HG03135 (cell line): ENCODE measurements at regions not wholly inside any gene's neighbourhood (a gene's known extent, or its start where the extent isn't known, plus 50 kb on each side); places are given as distances from the start of the nearest gene placed in this dataset.

Source experiments
- ATAC-seq: cut with Tn5 transposase; IDR thresholded peaks from one replicate; pipeline ENCODE4 v1.9.1; 2021; ENCODE audit warnings: mild to moderate bottlenecking, moderate library complexity; ENCODE audit not compliant: unreplicated experiment

GRCh38 chr6:93575495-93576267 lies 156.3 kb upstream of the EPHA7 start:
- ATAC-seq = no peak

GRCh38 chr6:93574299-93574698 lies 154.9 kb upstream of the EPHA7 start:
- ATAC-seq = no peak

DNA sequence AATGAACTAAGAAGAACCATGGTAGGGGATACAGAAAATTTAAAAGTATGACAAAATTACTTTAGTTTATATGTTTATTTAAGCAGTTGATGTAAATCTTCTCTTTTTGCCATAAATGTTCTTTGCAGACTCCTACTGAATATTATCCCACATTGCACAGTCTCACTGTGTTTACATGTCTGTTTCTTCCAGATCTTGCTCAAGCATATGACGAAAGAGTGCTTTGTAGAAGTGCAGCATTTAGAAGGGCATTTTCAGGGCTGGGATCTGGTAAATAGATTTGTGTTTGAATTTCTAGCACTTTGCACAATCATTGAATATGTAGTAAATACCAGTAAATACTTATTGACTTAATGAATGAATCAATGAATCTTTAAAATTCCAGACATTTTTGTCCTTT lies 152.0 kb upstream of the EPHA7 start:
- no peak for ATAC-seq

- no peak for ATAC-seq
These were observed 148.8 kb upstream of the EPHA7 start for GRCh38 chr6:93568169-93568568.

DNA sequence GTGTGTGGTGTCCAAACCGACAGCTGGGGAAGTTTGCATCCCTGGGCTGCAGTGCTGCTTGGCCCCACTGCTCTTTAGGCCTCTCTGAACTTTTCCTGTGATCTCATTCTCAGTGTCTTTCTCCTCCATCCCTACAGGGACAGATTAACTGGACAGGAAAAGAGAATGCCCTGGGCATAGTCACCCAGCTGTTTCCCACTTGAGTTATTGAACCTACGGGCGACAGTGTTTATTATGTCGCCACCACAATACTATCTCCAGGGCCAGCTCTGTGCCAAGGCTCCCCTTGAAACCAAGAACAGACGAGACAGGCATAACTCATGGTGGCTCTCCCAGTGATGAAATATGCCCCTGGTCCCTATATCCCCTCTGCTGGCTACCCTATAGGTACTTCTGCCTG lies 147.8 kb upstream of the EPHA7 start:
- no peak for ATAC-seq

GRCh38 chr6:93566285-93566684 lies 146.9 kb upstream of the EPHA7 start:
- ATAC-seq = no peak

DNA sequence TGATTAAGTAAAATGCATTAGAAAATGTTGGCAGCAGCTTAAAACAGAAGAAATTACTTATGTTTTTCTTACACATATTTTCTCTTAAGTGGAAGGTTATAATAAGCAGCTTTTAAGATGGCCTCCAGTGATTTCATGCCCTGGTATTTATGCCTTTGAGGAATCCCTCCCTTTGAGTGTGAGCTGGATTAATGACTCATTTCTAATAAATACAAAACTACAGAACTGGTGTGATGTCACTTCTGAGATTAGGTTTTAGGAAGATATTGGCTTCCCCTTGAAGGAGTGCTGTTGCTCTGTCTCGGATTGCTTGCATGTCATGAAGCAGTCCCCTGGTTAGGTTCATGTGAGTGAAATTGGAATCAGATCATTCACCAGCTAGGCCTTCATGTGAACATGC lies 143.2 kb upstream of the EPHA7 start:
- no peak for ATAC-seq

DNA sequence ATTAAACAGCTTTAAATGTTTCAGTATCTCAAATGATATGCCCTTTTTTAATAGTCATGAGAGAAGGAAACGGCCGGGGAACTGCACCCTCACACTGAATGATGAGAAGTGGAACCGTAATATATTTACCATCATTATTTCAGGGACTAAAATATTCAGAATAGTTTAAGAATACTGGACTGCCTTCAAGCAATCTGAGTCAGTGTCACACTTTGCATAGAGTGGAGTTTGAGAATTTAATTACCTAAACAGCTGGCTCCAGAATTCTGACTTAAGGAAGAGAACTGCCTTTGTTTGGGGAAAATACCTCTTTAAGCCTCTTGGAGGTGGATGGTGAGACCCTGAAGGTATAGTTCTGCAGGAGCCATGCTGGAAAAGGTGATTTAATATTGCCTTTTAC lies 135.9 kb upstream of the EPHA7 start:
- ATAC-seq = no peak

GRCh38 chr6:93554018-93554417 lies 134.7 kb upstream of the EPHA7 start:
- ATAC-seq = no peak

DNA sequence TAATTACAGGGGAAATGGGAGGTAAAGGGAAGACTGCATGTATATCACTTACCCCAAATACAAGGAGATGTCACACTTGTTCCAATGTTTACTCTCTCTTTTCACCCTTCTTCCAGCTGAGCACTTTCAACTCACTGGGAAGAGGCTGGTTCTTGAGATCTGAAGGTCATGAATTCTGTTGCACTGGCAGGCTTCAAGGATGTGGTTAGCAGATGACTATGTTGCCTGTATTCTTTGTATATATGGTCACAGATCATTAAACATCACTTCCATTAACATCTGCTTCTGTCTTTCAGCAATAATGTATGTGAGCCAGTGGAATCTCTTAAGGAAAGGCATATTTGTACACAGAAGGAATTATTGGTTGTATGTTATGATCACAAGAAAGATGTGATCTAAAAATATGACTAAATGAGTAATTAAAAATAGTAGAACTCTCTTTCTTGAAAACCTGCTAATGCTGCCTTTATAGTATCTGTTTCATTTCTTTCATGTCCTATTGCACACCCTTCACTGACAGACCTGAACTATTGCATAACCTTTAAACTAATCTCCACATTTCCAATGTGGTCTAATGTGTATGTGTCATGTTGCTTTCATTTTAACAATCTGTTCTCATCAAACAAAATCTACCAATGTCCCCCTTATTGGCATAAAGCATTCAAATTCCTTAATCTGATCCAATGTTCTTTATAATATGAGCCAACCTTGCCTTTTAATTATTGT lies 131.4 kb upstream of the EPHA7 start:
- ATAC-seq = no peak

- ATAC-seq = no peak
These were observed 130.5 kb upstream of the EPHA7 start for GRCh38 chr6:93549868-93550267.

DNA sequence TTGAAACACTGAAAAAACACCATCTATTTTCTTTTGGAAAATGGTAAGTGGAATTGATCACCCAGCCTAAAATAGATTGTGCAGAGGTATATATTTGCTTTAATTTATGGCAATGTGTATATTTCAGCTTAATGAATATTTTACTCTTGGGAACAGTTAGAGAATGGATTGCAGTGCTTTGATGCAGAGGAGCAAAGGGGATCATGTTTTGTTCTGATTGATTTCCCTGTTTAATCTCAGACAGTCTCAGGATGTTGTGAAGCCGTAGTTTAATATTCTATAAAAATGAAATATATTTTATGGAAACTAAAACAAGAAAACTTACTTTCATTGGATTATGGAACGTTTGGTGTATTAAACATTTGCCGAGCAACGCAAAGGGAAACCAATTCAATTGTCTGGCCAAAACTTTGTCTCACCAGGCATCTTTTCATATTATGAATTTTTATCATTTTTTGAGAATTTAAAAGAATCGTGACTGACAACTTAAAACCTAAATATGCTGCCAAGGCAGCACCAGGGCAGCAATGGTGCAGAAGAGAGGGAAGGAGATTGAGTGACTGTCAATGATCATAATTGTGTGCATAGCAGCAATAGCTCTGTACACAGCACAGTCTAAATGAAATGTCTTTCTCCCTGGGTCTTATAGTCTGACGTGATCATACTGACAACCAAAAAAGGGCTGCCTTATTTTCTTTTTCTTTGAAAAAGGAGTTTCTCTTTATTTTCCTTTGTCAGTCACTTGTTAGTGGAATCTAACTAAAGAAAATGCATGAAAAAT lies 105.5 kb upstream of the EPHA7 start:
- no peak for ATAC-seq

DNA sequence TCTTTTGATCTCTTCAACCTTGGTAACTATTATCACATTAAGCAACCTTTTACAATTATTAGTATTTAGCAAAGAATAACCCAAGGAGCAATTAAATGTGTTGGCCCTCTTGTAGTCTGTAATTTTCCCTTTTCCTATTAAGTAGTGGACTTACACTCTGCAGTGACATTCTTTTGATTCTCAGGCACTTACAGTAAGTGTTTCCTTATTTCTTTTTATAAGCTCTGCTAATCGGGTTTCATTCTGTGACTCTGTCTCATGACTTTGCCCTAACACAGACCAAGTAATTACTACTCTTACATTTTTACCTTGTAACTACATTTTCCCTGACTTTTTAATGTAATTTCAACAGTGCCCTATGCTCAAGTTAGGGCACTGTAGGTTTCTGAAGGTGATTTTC lies 104.0 kb upstream of the EPHA7 start:
- no peak for ATAC-seq

- ATAC-seq = no peak
These were observed 97.1 kb upstream of the EPHA7 start for GRCh38 chr6:93516441-93516840.

- ATAC-seq = no peak
These were observed 96.4 kb upstream of the EPHA7 start for GRCh38 chr6:93515736-93516135.

DNA sequence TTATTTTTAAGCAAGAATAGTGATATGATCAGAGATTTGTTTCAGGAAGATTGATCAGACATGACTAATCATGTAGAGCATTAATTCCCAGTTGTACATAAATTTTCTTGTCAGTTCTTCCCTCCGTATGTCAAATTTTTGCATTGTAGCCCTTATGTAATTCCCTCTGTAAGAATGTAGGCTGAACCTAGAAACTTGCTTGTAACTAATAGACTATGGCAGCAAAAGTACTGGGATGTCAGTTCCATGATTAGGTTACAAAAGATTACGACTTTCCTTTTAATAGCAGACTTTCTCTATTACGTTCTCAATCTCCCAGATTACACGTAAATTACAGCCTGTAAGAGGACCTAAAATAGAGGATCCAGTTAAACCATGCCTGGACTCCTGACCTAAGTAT lies 79.4 kb upstream of the EPHA7 start:
- no peak for ATAC-seq

- ATAC-seq = no peak
These were observed 77.2 kb upstream of the EPHA7 start for GRCh38 chr6:93496548-93496947.

- ATAC-seq = no peak
These were observed 74.7 kb upstream of the EPHA7 start for GRCh38 chr6:93494057-93494456.

DNA sequence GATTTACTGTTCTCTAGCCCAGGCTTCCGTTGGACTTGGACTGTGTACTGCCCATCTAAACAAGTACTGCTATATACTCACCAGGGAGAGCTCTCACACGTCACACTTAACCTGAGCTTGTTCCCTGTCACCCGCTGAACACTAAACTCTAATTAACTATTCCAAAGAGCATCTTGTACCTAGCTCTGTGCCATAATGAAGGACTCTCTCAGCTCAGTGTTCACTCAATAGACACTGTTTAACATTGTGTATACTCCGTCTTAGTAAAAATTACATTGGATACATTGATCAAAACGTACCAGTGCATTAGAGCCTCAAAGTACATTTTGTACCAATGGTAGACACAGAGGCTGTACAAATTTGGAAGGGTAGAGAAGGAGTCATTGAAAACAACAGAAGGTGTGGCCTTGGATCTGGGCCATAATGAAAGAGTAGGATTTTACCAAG lies 55.4 kb upstream of the EPHA7 start:
- ATAC-seq = no peak

DNA sequence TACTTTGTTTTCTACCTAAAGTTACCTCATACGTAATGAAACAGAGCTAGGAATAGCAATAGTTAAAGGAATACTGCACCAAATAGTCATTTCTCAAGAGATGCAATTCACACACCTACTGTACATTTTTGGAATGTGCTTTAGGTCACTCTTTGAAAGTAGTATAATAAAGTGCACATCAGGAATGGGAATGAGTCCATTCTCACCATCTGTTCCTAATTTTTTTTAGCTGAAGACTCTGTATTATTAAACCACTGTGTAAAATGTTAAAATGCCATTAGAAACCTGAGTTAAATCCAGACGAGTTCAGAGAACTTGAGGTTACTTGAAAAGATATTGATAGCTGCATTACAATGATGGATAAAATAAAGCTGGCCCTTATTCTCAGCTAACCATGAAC lies 51.9 kb upstream of the EPHA7 start:
- ATAC-seq = no peak
